GM18508 (cell line): ENCODE measurements at regions not wholly inside any gene's neighbourhood (a gene's known extent, or its start where the extent isn't known, plus 50 kb on each side); places are given as distances from the start of the nearest gene placed in this dataset.
"Not testable (repeated sequence)": the region's sequence is repeated elsewhere in the genome, so short reads cannot be mapped to it uniquely, and the experiment has no call there.

ENCODE experiments used
- ATAC-seq: cut with Tn5 transposase; IDR thresholded peaks from one replicate; pipeline ENCODE4 v1.9.1; 2021; ENCODE audit warnings: moderate number of reproducible peaks; ENCODE audit not compliant: insufficient read depth, unreplicated experiment

GRCh38 chr5:60148366-60148765 lies 254.8 kb upstream of the PDE4D start:
- no peak for ATAC-seq

GRCh38 chr5:60147791-60148190 lies 254.3 kb upstream of the PDE4D start:
- no peak for ATAC-seq

GRCh38 chr5:60143942-60144549 lies 250.5 kb upstream of the PDE4D start:
- ATAC-seq = no peak

- no peak for ATAC-seq
Observed at GRCh38 chr5:60141119-60141518, 247.6 kb upstream of the PDE4D start.

- no peak for ATAC-seq
Observed at GRCh38 chr5:60136841-60137240, 243.3 kb upstream of the PDE4D start.

- ATAC-seq = no peak
Observed at GRCh38 chr5:60131504-60131903, 238.0 kb upstream of the PDE4D start.

- ATAC-seq = no peak
Observed at GRCh38 chr5:60125636-60126035, 232.1 kb upstream of the PDE4D start.

- ATAC-seq = no peak
Observed at GRCh38 chr5:60102961-60103693, 209.6 kb upstream of the PDE4D start.

- no peak for ATAC-seq
Observed at GRCh38 chr5:60101573-60101972, 208.0 kb upstream of the PDE4D start.

- no peak for ATAC-seq
Observed at GRCh38 chr5:60092671-60093422, 199.3 kb upstream of the PDE4D start.

GRCh38 chr5:60086583-60086982 lies 193.1 kb upstream of the PDE4D start:
- ATAC-seq = no peak

- no peak for ATAC-seq
Observed at GRCh38 chr5:60084226-60084625, 190.7 kb upstream of the PDE4D start.

GRCh38 chr5:60077292-60077691 lies 183.8 kb upstream of the PDE4D start:
- no peak for ATAC-seq

GRCh38 chr5:60076746-60077145 lies 183.2 kb upstream of the PDE4D start:
- ATAC-seq = no peak

- ATAC-seq = no peak
Observed at GRCh38 chr5:60066502-60066901, 173.0 kb upstream of the PDE4D start.

- ATAC-seq = no peak
Observed at GRCh38 chr5:60060389-60060788, 166.9 kb upstream of the PDE4D start.

- no peak for ATAC-seq
Observed at GRCh38 chr5:60056191-60056590, 162.7 kb upstream of the PDE4D start.

- no peak for ATAC-seq
Observed at GRCh38 chr5:60055168-60055567, 161.6 kb upstream of the PDE4D start.

GRCh38 chr5:60041996-60042664 lies 148.6 kb upstream of the PDE4D start:
- ATAC-seq = not testable (repeated sequence)

- ATAC-seq = not testable (repeated sequence)
Observed at GRCh38 chr5:60041508-60041907, 148.0 kb upstream of the PDE4D start.
